ENCODE measurements at regions not wholly inside any gene's neighbourhood (a gene's known extent, or its start where the extent isn't known, plus 50 kb on each side); places are given as distances from the start of the nearest gene placed in this dataset.

DNA sequence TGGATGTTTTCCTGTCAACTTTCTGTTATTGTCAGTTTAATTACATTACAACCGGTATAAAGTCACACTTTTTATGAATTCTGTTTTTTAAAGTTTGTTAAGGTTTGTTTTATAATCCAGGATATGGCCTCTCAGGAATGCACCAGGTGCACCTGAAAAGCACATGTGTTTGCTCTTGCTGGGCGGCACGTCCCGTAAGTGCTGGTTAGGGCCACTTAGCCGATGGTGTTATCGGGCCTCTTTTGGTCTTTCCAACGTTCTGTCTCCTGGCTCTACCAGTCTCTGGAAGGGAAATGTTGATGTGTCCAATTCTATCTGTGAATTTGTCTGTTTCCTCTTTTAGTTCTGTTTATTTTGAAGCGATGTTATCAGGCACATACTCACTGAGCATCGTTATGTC is 695.7 kb downstream of the BRD1 start:
- Histone ChIP-seq H3K27me3 (ENCODE audit: insufficient read depth, low read length) (peaks cover 2% of the 10 kb centered on the region), H3K4me1 (ENCODE audit: insufficient read depth, low read length) (no peaks in the 10 kb centered on the region), H3K9me3 (ENCODE audit: low read depth, low read length) (no peaks in the 10 kb centered on the region), H3K4me3 (ENCODE audit: low read length) (no peak overlapping the region)

- H3K4me1 ChIP-seq (ENCODE audit: insufficient read depth, low read length), result no peaks in the 10 kb centered on the region
- H3K27me3 ChIP-seq (ENCODE audit: insufficient read depth, low read length), result peaks cover 2% of the 10 kb centered on the region
- H3K9me3 ChIP-seq (ENCODE audit: low read depth, low read length), result no peaks in the 10 kb centered on the region
- H3K4me3 ChIP-seq (ENCODE audit: low read length), result no peak overlapping the region
Measured at GRCh38 chr22:49129736-49130135, 697.9 kb downstream of the BRD1 start.

DNA sequence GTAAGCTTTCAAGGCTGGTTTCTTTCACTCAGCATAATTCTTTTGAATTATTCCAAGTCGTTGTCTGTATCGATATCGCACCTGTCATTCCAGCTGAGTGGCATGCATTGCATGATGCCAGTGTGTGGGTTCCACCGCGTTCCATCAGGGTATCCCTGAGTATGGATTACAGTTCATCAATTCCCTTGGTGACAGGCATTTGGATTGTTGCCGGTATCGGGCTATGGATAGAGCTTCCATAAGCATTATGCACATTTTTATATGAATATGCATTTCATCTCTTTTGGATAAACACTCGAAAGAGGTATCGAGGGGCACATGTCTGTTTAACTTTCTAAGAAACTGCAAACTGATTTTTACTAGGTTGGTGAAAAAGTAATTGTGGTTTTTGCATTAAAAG is 698.8 kb downstream of the BRD1 start:
- no peak overlapping the region for H3K4me3 ChIP-seq (ENCODE audit: low read length)
- no peaks in the 10 kb centered on the region for H3K4me1 ChIP-seq (ENCODE audit: insufficient read depth, low read length)
- no peaks in the 10 kb centered on the region for H3K9me3 ChIP-seq (ENCODE audit: low read depth, low read length)
- H3K27me3 ChIP-seq (ENCODE audit: insufficient read depth, low read length), result peaks cover 2% of the 10 kb centered on the region

DNA sequence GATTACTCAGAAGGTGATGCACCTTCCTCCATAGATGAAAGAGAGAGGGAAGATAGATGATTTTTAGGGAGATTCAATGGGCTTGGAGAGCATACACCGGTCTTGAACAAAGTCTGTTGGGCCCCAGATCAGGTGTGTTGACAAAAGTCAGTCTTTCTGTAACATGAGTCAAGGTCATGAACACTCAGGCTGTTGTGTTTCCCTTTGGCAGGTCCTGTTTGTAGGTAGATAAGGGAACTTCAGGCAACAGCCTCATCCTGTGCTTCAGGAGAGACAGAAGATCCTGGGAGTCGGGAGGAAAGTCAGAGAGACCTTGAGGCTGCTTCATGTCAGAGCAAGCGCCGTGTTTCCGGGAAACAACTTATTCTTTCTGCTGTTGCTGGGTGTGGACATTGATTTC is 703.1 kb downstream of the BRD1 start:
- H3K27me3 ChIP-seq (ENCODE audit: insufficient read depth, low read length), result no peaks in the 10 kb centered on the region
- H3K4me1 ChIP-seq (ENCODE audit: insufficient read depth, low read length), result no peaks in the 10 kb centered on the region
- no peak overlapping the region for H3K4me3 ChIP-seq (ENCODE audit: low read length)
- no peaks in the 10 kb centered on the region for H3K9me3 ChIP-seq (ENCODE audit: low read depth, low read length)

GRCh38 chr22:49123621-49124192 is 704.0 kb downstream of the BRD1 start:
- no peak overlapping the region for H3K4me3 ChIP-seq (ENCODE audit: low read length)
- H3K27me3 ChIP-seq (ENCODE audit: insufficient read depth, low read length), result no peaks in the 10 kb centered on the region
- no peaks in the 10 kb centered on the region for H3K4me1 ChIP-seq (ENCODE audit: insufficient read depth, low read length)
- no peaks in the 10 kb centered on the region for H3K9me3 ChIP-seq (ENCODE audit: low read depth, low read length)

DNA sequence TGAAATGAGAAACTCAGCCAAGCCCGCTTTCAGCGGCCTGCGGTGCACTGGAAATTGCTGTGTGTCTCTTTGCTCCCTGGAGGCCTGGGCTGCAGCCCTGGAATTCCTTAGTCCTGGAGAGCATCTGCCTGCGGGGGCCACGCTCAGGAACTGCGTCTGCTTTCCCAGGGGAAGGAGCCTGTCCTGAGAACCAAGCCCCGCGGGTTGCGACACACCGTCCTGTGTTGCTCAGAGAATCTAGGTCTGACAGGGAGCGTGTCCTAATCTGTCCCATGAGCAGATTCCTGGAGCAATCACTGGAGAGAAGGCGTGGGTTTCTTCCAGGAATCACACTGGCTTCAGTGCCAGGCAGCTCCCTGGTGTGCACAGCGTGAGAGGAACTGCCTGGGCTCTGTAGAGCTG is 708.1 kb downstream of the BRD1 start:
- no peak overlapping the region for H3K4me3 ChIP-seq (ENCODE audit: low read length)
- no peaks in the 10 kb centered on the region for H3K27me3 ChIP-seq (ENCODE audit: insufficient read depth, low read length)
- H3K9me3 ChIP-seq (ENCODE audit: low read depth, low read length), result no peaks in the 10 kb centered on the region
- no peaks in the 10 kb centered on the region for H3K4me1 ChIP-seq (ENCODE audit: insufficient read depth, low read length)

DNA sequence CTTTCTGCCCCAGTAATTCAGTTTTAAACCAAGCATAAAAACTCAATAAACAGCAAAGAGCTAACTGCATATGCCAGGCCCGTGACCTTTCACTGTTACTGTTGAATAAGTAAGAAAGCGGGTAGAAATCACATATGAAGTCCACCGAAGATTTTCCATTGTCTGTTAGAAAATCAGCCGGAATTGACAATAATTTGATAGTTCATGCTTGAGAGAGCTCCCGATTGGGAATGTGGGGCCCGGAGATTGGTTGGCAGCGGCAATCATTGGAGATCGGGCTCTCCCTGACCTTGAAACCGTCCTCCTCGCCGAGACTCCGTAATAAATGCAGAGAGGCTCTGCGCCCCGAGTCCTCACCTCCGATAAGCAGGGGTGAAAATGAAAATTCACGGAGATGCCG is 709.6 kb downstream of the BRD1 start:
- no peaks in the 10 kb centered on the region for H3K9me3 ChIP-seq (ENCODE audit: low read depth, low read length)
- no peaks in the 10 kb centered on the region for H3K27me3 ChIP-seq (ENCODE audit: insufficient read depth, low read length)
- H3K4me1 ChIP-seq (ENCODE audit: insufficient read depth, low read length), result no peaks in the 10 kb centered on the region

GRCh38 chr22:49117486-49117885 is 710.2 kb downstream of the BRD1 start:
- Histone ChIP-seq H3K27me3 (ENCODE audit: insufficient read depth, low read length) (no peaks in the 10 kb centered on the region), H3K9me3 (ENCODE audit: low read depth, low read length) (no peaks in the 10 kb centered on the region), H3K4me3 (ENCODE audit: low read length) (no peak overlapping the region), H3K4me1 (ENCODE audit: insufficient read depth, low read length) (no peaks in the 10 kb centered on the region)

More for the DNA sequence above, 709.6 kb downstream of the BRD1 start:
- no peak overlapping the region for H3K4me3 ChIP-seq (ENCODE audit: low read length)

GRCh38 chr22:49116486-49117120 is 711.1 kb downstream of the BRD1 start:
- no peaks in the 10 kb centered on the region for H3K9me3 ChIP-seq (ENCODE audit: low read depth, low read length)
- no peaks in the 10 kb centered on the region for H3K4me1 ChIP-seq (ENCODE audit: insufficient read depth, low read length)
- H3K27me3 ChIP-seq (ENCODE audit: insufficient read depth, low read length), result no peaks in the 10 kb centered on the region
- H3K4me3 ChIP-seq (ENCODE audit: low read length), result no peak overlapping the region

DNA sequence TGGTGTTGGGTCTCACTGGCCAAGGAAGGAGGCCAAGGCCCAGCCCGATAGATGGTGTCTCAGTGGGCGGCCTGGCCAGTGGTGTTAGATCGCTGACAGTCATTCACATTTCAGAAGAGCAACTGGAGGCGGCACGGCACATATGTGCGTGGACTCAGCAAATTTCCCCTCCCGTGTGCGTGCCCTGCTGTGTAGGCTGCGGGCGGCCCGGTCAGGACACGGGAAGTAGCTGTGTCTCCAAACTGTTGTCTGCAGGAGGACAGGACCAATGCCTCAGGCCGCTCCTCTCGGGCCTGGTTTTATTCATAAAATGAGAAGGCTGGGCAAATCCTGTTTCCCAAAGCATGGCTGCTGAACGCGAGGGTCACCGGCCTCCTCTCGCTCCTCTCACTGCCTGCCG is 711.7 kb downstream of the BRD1 start:
- no peaks in the 10 kb centered on the region for H3K27me3 ChIP-seq (ENCODE audit: insufficient read depth, low read length)
- H3K4me3 ChIP-seq (ENCODE audit: low read length), result no peak overlapping the region
- no peaks in the 10 kb centered on the region for H3K4me1 ChIP-seq (ENCODE audit: insufficient read depth, low read length)
- H3K9me3 ChIP-seq (ENCODE audit: low read depth, low read length), result no peaks in the 10 kb centered on the region

DNA sequence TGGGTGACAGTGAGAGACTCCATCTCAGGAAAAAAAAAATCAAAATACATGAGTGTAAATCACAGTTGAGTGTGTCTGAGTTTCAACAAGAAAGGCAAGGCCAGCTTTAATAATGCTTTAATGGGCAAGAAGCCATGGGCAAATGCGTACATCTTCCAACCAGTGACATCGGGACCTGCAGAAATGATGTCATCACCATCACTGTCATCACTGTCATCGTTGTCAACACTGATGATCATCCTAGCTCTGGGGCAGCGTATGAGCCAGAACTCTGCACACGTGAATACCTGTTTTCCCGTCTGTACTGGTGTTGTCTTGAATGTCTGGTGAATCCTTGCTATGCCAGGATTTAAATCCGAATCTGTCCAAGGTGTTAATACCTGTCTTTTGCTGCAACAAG is 712.5 kb downstream of the BRD1 start:
- Histone ChIP-seq H3K9me3 (ENCODE audit: low read depth, low read length) (no peaks in the 10 kb centered on the region), H3K27me3 (ENCODE audit: insufficient read depth, low read length) (no peaks in the 10 kb centered on the region), H3K4me3 (ENCODE audit: low read length) (no peak overlapping the region), H3K4me1 (ENCODE audit: insufficient read depth, low read length) (no peaks in the 10 kb centered on the region)

GRCh38 chr22:49113758-49114157 is 713.9 kb downstream of the BRD1 start:
- Histone ChIP-seq H3K4me1 (ENCODE audit: insufficient read depth, low read length) (no peaks in the 10 kb centered on the region), H3K9me3 (ENCODE audit: low read depth, low read length) (no peaks in the 10 kb centered on the region), H3K27me3 (ENCODE audit: insufficient read depth, low read length) (no peaks in the 10 kb centered on the region), H3K4me3 (ENCODE audit: low read length) (no peak overlapping the region)

DNA sequence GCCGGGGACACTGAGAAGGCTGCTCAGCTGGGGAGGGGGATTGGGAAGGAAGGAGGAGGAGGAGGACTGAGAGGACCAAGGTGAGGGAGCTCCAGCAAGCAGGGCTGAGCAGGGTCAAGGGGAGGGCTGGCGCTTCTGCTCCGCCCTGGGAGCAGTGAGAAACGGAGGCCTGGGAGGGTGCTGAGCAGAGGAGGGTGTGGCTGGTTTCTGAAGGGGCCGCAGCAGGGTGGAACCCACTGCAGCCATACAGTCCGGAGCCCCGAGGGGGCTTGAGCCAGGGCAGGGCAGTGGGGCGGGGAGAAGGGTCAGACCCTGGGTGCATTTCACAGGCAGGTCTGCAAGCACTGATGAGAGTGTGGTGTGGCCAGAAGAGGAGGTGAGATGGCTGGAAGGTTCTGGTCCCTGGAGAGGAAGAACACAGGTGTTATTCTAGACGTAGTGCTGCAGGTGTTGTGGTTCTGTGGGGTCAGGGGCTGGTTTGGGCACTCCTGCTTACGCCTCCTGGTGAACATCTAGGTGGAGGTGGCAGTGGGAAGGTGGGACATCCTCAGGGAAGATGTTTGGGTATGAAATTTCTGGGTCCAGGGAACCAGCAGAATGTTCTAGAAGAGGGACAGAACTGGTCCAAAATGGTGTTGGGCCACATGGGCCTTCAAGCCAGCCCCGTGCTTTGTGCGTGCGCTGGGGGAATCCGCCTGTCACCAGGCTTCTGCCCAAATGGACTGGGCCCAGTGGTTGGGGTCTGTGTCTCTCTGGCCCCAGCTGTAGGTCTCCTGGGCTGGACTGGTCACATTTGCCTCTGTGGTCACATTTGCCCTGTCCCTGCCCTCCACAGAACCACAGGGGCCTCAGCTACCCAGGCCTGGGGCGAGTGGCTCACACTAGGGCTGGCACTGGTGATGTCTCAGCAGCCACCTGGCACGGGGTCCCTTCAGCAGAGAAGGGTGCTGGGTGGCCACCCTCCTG is 714.7 kb downstream of the BRD1 start:
- Histone ChIP-seq H3K4me3 (ENCODE audit: low read length) (no peak overlapping the region), H3K4me1 (ENCODE audit: insufficient read depth, low read length) (no peaks in the 10 kb centered on the region), H3K27me3 (ENCODE audit: insufficient read depth, low read length) (no peaks in the 10 kb centered on the region), H3K9me3 (ENCODE audit: low read depth, low read length) (no peaks in the 10 kb centered on the region)

GRCh38 chr22:49112176-49112575 is 715.5 kb downstream of the BRD1 start:
- Histone ChIP-seq H3K4me1 (ENCODE audit: insufficient read depth, low read length) (no peaks in the 10 kb centered on the region), H3K4me3 (ENCODE audit: low read length) (no peak overlapping the region), H3K9me3 (ENCODE audit: low read depth, low read length) (no peaks in the 10 kb centered on the region), H3K27me3 (ENCODE audit: insufficient read depth, low read length) (no peaks in the 10 kb centered on the region)

DNA sequence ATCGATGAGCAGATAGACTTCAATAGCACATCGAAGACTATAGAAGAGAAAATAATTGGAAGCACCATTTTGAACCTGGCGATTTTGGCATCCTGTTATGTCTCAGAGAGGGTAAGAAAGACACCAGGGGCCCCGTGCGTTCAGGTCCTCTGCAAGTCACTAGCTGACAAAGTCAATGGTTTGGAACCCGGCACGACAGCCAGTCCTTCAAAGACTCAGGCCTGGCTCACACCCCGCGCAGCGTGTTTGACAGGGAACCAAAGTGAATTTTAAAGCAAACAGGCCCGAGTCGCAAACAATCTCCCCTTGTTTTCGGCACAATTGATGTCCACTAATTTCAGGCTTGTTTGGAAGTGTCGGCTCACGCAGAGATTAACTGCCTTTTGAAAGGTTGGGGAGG is 716.6 kb downstream of the BRD1 start:
- H3K4me3 ChIP-seq (ENCODE audit: low read length), result no peak overlapping the region
- no peaks in the 10 kb centered on the region for H3K9me3 ChIP-seq (ENCODE audit: low read depth, low read length)
- no peaks in the 10 kb centered on the region for H3K27me3 ChIP-seq (ENCODE audit: insufficient read depth, low read length)
- no peaks in the 10 kb centered on the region for H3K4me1 ChIP-seq (ENCODE audit: insufficient read depth, low read length)

Data from mononuclear cell (primary cell).